CD4-positive, alpha-beta T cell (primary cell): ENCODE measurements at regions not wholly inside any gene's neighbourhood (a gene's known extent, or its start where the extent isn't known, plus 50 kb on each side); places are given as distances from the start of the nearest gene placed in this dataset.

Source experiments
- ATAC-seq: fragments of 200-7000 bp; cut with Tn5 transposase; one replicate; pipeline ENCODE4 v1.10.0; 2022; ENCODE audit warnings: mild to moderate bottlenecking; ENCODE audit not compliant: poor library complexity
- CTCF ChIA-PET: fragments of 350-600 bp; sonication (Branson Sonifier 250); formaldehyde crosslinking; loops from one replicate; lab custom pipeline; 2021; ENCODE audit warnings: antibody characterized with exemption, inconsistent platforms; lab: Charles Lee
- POLR2A ChIA-PET: fragments of 350-600 bp; sonication (Branson Sonifier 250); formaldehyde crosslinking; loops from one replicate; lab custom pipeline; 2021; ENCODE audit warnings: antibody characterized with exemption, inconsistent platforms; lab: Charles Lee
- DNase-seq, 14 experiments: peaks; one replicate each; pipeline ENCODE4 v3.0.0-alpha.2; 2013 to 2020; ENCODE audit warnings: mixed read lengths in 2 of 14
- H3K27ac ChIP-seq, 2 donors: one replicate each; pipeline versions ENCODE4 v1.5.1 to v1.7.0; 2013; ENCODE audit warnings: low read length in 2 of 2, low read depth in 1 of 2, mild to moderate bottlenecking in 1 of 2
- H3K27me3 ChIP-seq, 2 experiments: 1 replicate in 1 of 2; 2 replicates in 1 of 2; pipeline versions ENCODE4 v1.6.1 to v1.7.0; 2013; ENCODE audit warnings: low read length in 2 of 2, control low read depth in 1 of 2, mild to moderate bottlenecking in 1 of 2, moderate library complexity in 1 of 2; ENCODE audit not compliant: insufficient read depth in 2 of 2, control insufficient read depth in 1 of 2
- H3K36me3 ChIP-seq: one replicate; pipeline ENCODE4 v1.6.1; 2013; ENCODE audit warnings: low read length, control low read depth; ENCODE audit not compliant: insufficient read depth
- H3K4me1 ChIP-seq: one replicate; pipeline ENCODE4 v1.6.1; 2013; ENCODE audit warnings: low read length, control low read depth; ENCODE audit not compliant: insufficient read depth
- H3K4me3 ChIP-seq: one replicate; pipeline ENCODE4 v1.5.1; 2013; ENCODE audit warnings: mild to moderate bottlenecking, low read length, moderate library complexity
- H3K9me3 ChIP-seq, 2 experiments: 1 replicate in 1 of 2; 2 replicates in 1 of 2; pipeline versions ENCODE4 v1.6.1 to v1.7.0; 2013; ENCODE audit warnings: low read length in 2 of 2, mild to moderate bottlenecking in 2 of 2, control low read depth in 1 of 2, moderate library complexity in 1 of 2; ENCODE audit not compliant: control insufficient read depth in 1 of 2, insufficient read depth in 1 of 2
- H3K27ac Mint-ChIP-seq: one replicate; pipeline ENCODE4 v1.8.0; 2020; ENCODE audit warnings: mixed read lengths
- H3K27me3 Mint-ChIP-seq: one replicate; pipeline ENCODE4 v1.8.0; 2021; ENCODE audit warnings: mixed read lengths
- H3K36me3 Mint-ChIP-seq: one replicate; pipeline ENCODE4 v1.8.0; 2021; ENCODE audit warnings: low read depth, mixed read lengths
- H3K4me1 Mint-ChIP-seq: one replicate; pipeline ENCODE4 v1.8.0; 2021; ENCODE audit warnings: low read depth, mixed read lengths
- H3K4me3 Mint-ChIP-seq: one replicate; pipeline ENCODE4 v1.8.0; 2020; ENCODE audit warnings: mild to moderate bottlenecking, mixed read lengths
- H3K9me3 Mint-ChIP-seq: one replicate; pipeline ENCODE4 v1.8.0; 2020; ENCODE audit warnings: mixed read lengths
- CTCF ChIP-seq: fragments of 200-600 bp; IDR thresholded peaks from one replicate; pipeline ENCODE4 v1.8.0; 2022; ENCODE audit warnings: antibody characterized with exemption, mild to moderate bottlenecking
- intact Hi-C, 2 experiments: fragments of 100-400 bp; cut with DNase I in 1 of 2; cut with micrococcal nuclease in 1 of 2; formaldehyde crosslinking; loops; one replicate each; pipeline versions ENCODE4 v1.15.1 to v1.9.0; 2023 to 2025; cut with DNase I, micrococcal nuclease

GRCh38 chr15:81939604-81940440 is 106.0 kb downstream of the MEX3B start:
- TF ChIP-seq CTCF: peak; percentile 47
- H3K4me3 Mint-ChIP-seq: no peak overlapping the region
- no peaks in the 10 kb centered on the region for H3K36me3 Mint-ChIP-seq
- Histone ChIP-seq H3K4me1 (no peaks in the 10 kb centered on the region), H3K9me3 (peaks cover 0 to 11% of the 10 kb centered on the region in 2 experiments), H3K27me3 (peaks cover 0 to 6% of the 10 kb centered on the region in 2 experiments), H3K27ac (no peak overlapping the region), H3K36me3 (no peaks in the 10 kb centered on the region), H3K4me3 (no peak overlapping the region)
- ChIA-PET POLR2A (no interaction called here), CTCF (no interaction called here)
- no peaks in the 10 kb centered on the region for H3K4me1 Mint-ChIP-seq
- ATAC-seq: no peak
- H3K9me3 Mint-ChIP-seq: peaks cover 5% of the 10 kb centered on the region
- intact Hi-C loops: no loop called here
- no peak overlapping the region for H3K27ac Mint-ChIP-seq
- peaks cover 9% of the 10 kb centered on the region for H3K27me3 Mint-ChIP-seq
- peak in 3 of 14 experiments; percentile 3 to 26 (median 24) for DNase-seq

GRCh38 chr15:81937189-81937588 is 108.6 kb downstream of the MEX3B start:
- H3K4me1 Mint-ChIP-seq: no peaks in the 10 kb centered on the region

GRCh38 chr15:81930582-81931369 is 115.0 kb downstream of the MEX3B start:
- H3K4me1 Mint-ChIP-seq: no peaks in the 10 kb centered on the region
- H3K4me3 Mint-ChIP-seq: no peak overlapping the region
- Histone ChIP-seq H3K9me3 (no peaks in the 10 kb centered on the region), H3K27me3 (no peaks in the 10 kb centered on the region), H3K4me1 (no peaks in the 10 kb centered on the region), H3K4me3 (no peak overlapping the region), H3K27ac (no peak overlapping the region), H3K36me3 (no peaks in the 10 kb centered on the region)
- DNase-seq (no peak), ATAC-seq (no peak)
- intact Hi-C loops: no loop called here
- no peak for TF ChIP-seq CTCF
- ChIA-PET POLR2A (no interaction called here), CTCF (interaction anchor here (1.0 kb wide), 1 partner anchor 9 kb away, joined by 3 read pairs; no protein-coding TSS in a partner anchor)
- no peaks in the 10 kb centered on the region for H3K36me3 Mint-ChIP-seq
- H3K27ac Mint-ChIP-seq: no peak overlapping the region
- H3K9me3 Mint-ChIP-seq: no peaks in the 10 kb centered on the region
- H3K27me3 Mint-ChIP-seq: no peaks in the 10 kb centered on the region

More at GRCh38 chr15:81937189-81937588, 108.6 kb downstream of the MEX3B start:
- DNase-seq (no peak), ATAC-seq (no peak)
- CTCF ChIA-PET: no interaction called here
- H3K27me3 Mint-ChIP-seq: peaks cover 9% of the 10 kb centered on the region
- TF ChIP-seq CTCF: no peak
- intact Hi-C loops: no loop called here
- POLR2A ChIA-PET: no interaction called here
- H3K27me3 ChIP-seq: peaks cover 0 to 6% of the 10 kb centered on the region in 2 experiments
- H3K36me3 Mint-ChIP-seq: no peaks in the 10 kb centered on the region
- no peak overlapping the region for H3K4me3 ChIP-seq
- H3K4me3 Mint-ChIP-seq: no peak overlapping the region
- peaks cover 0 to 11% of the 10 kb centered on the region in 2 experiments for H3K9me3 ChIP-seq
- peaks cover 5% of the 10 kb centered on the region for H3K9me3 Mint-ChIP-seq
- no peaks in the 10 kb centered on the region for H3K4me1 ChIP-seq
- no peak overlapping the region for H3K27ac ChIP-seq
- no peak overlapping the region for H3K27ac Mint-ChIP-seq
- H3K36me3 ChIP-seq: no peaks in the 10 kb centered on the region
